ENCODE measurements at regions not wholly inside any gene's neighbourhood (a gene's known extent, or its start where the extent isn't known, plus 50 kb on each side); places are given as distances from the start of the nearest gene placed in this dataset.

GRCh38 chr2:172296267-172297046 is 130.9 kb upstream of the ITGA6 start:
- Mint-ChIP-seq H3K4me1 (peaks cover 34% of the 10 kb centered on the region), H3K27me3 (ENCODE audit: insufficient read depth, low read depth) (peaks cover 7% of the 10 kb centered on the region), H3K27ac (no peak overlapping the region), H3K4me3 (no peak overlapping the region), H3K36me3 (peaks cover 2% of the 10 kb centered on the region), H3K9me3 (no peaks in the 10 kb centered on the region)
- H3F3A ChIP-seq (ENCODE audit: low read depth), result no peaks in the 10 kb centered on the region
- no peak for DNase-seq (ENCODE audit: low spot score)
- no peak overlapping the region for H2AFZ ChIP-seq (replicated peaks)
- H3K36me3 ChIP-seq, result no peaks in the 10 kb centered on the region
- peaks cover 19% of the 10 kb centered on the region for H3K4me1 ChIP-seq
- H4K20me1 ChIP-seq (ENCODE audit: low read depth), result no peaks in the 10 kb centered on the region
- no peak overlapping the region for H3K27ac ChIP-seq
- no peaks in the 10 kb centered on the region for H3K9me3 ChIP-seq (ENCODE audit: low read depth)
- H3K27me3 ChIP-seq, result no peaks in the 10 kb centered on the region
- H3K4me2 ChIP-seq, result no peak overlapping the region
- TF ChIP-seq CTCF (IDR thresholded peaks at IDR 0.05) (no peak), EZH2phosphoT487 (IDR thresholded peaks at IDR 0.05) (no peak)
- H3K79me2 ChIP-seq (ENCODE audit: low read depth), result no peaks in the 10 kb centered on the region
- H3K4me3 ChIP-seq, result no peak overlapping the region
- H3K9ac ChIP-seq, result no peak overlapping the region

DNA sequence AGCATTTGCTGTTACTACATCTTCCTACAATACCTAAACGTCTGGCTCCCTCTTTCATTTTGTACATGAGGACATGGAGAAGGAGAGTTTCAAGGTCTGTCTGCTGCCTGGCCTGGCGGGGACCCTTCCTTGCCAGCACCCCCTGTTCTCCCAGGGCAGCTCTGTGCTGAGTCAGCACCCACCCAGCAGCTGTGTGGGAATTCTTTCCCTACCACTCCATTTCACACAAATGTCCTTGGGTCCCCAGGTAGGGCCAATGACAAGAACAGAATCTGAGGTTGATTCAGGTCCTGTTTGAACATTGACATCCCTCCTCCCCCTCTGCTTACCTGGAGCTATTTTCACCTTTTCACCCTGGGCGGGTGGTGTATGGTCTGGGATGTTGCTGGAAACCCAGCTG is 129.9 kb upstream of the ITGA6 start:
- Histone ChIP-seq H3K4me2 (no peak overlapping the region), H4K20me1 (ENCODE audit: low read depth) (no peaks in the 10 kb centered on the region), H3K9ac (no peak overlapping the region), H3K27me3 (no peaks in the 10 kb centered on the region), H3K4me1 (peaks cover 19% of the 10 kb centered on the region), H3K36me3 (no peaks in the 10 kb centered on the region), H3K4me3 (no peak overlapping the region), H3F3A (ENCODE audit: low read depth) (no peaks in the 10 kb centered on the region), H2AFZ (replicated peaks) (no peak overlapping the region), H3K79me2 (ENCODE audit: low read depth) (no peaks in the 10 kb centered on the region), H3K27ac (no peak overlapping the region), H3K9me3 (ENCODE audit: low read depth) (no peaks in the 10 kb centered on the region)
- Mint-ChIP-seq H3K4me1 (peaks cover 34% of the 10 kb centered on the region), H3K9me3 (no peaks in the 10 kb centered on the region), H3K36me3 (no peaks in the 10 kb centered on the region), H3K4me3 (no peak overlapping the region), H3K27me3 (ENCODE audit: insufficient read depth, low read depth) (peaks cover 3% of the 10 kb centered on the region), H3K27ac (no peak overlapping the region)
- TF ChIP-seq CTCF (IDR thresholded peaks at IDR 0.05) (no peak), EZH2phosphoT487 (IDR thresholded peaks at IDR 0.05) (no peak)
- no peak for DNase-seq (ENCODE audit: low spot score)

- H3K9me3 Mint-ChIP-seq, result no peaks in the 10 kb centered on the region
- H3K4me2 ChIP-seq, result no peak overlapping the region
- H3K9ac ChIP-seq, result no peak overlapping the region
- no peaks in the 10 kb centered on the region for H3K9me3 ChIP-seq (ENCODE audit: low read depth)
- H3K27ac Mint-ChIP-seq, result no peak overlapping the region
- H3K27me3 ChIP-seq, result no peaks in the 10 kb centered on the region
- H3K4me1 Mint-ChIP-seq, result peaks cover 34% of the 10 kb centered on the region
- no peak for DNase-seq (ENCODE audit: low spot score)
- H2AFZ ChIP-seq (replicated peaks), result no peak overlapping the region
- no peaks in the 10 kb centered on the region for H4K20me1 ChIP-seq (ENCODE audit: low read depth)
- no peak overlapping the region for H3K27ac ChIP-seq
- no peaks in the 10 kb centered on the region for H3F3A ChIP-seq (ENCODE audit: low read depth)
- no peak overlapping the region for H3K4me3 ChIP-seq
- H3K4me1 ChIP-seq, result peaks cover 19% of the 10 kb centered on the region
- no peak overlapping the region for H3K4me3 Mint-ChIP-seq
- no peaks in the 10 kb centered on the region for H3K79me2 ChIP-seq (ENCODE audit: low read depth)
- TF ChIP-seq EZH2 (IDR thresholded peaks at IDR 0.05) (no peak), EZH2phosphoT487 (IDR thresholded peaks at IDR 0.05) (no peak), CTCF (IDR thresholded peaks at IDR 0.05) (no peak)
- no peaks in the 10 kb centered on the region for H3K36me3 Mint-ChIP-seq
- H3K36me3 ChIP-seq, result no peaks in the 10 kb centered on the region
- H3K27me3 Mint-ChIP-seq (ENCODE audit: insufficient read depth, low read depth), result peaks cover 3% of the 10 kb centered on the region
Observed at GRCh38 chr2:172297950-172298349, 129.4 kb upstream of the ITGA6 start.

Measured in neural progenitor cell (in vitro differentiated cells).